MM.1S (cell line): ENCODE measurements at regions not wholly inside any gene's neighbourhood (a gene's known extent, or its start where the extent isn't known, plus 50 kb on each side); places are given as distances from the start of the nearest gene placed in this dataset.

Source experiments
- EZH2 ChIP-seq: fragments of 300-600 bp; sonication (generic); optimal IDR thresholded peaks from 2 replicates; pipeline ENCODE3; 2017; ENCODE audit warnings: low read depth, mild to moderate bottlenecking, antibody characterized with exemption, low read length, mixed read lengths
- EZH2phosphoT487 ChIP-seq: fragments of 300-600 bp; sonication (generic); IDR thresholded peaks from 2 replicates; pipeline ENCODE4 v1.6.1; 2018; ENCODE audit warnings: antibody characterized with exemption, low read length
- TF ChIP-seq, protein P1 (sequence below): fragments of 300-600 bp; sonication (generic); IDR thresholded peaks from 2 replicates; pipeline ENCODE4 v1.5.1; 2016; ENCODE audit warnings: antibody characterized with exemption, low read length, mixed read lengths

DNA sequence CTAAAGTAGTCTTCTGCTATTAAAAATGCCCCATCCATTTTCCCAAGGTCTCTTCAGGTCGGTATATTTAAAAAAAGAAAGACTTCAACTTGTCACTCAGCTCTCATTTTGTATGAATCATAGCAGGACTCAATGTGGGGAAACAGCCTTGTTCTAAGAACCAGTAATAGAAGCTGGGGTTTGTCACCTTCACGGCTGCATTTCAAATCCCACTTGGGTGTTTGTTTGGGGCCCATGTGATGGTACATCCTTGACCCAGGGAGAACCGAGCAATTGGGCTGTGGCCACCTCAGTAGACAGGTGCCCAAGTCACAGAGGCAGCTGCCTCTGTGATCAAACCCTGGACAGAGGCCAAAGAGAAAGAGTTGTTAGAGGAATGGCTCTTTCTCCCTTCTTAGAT lies 70.3 kb upstream of the ARL8B start:
- TF ChIP-seq, protein P1, sequence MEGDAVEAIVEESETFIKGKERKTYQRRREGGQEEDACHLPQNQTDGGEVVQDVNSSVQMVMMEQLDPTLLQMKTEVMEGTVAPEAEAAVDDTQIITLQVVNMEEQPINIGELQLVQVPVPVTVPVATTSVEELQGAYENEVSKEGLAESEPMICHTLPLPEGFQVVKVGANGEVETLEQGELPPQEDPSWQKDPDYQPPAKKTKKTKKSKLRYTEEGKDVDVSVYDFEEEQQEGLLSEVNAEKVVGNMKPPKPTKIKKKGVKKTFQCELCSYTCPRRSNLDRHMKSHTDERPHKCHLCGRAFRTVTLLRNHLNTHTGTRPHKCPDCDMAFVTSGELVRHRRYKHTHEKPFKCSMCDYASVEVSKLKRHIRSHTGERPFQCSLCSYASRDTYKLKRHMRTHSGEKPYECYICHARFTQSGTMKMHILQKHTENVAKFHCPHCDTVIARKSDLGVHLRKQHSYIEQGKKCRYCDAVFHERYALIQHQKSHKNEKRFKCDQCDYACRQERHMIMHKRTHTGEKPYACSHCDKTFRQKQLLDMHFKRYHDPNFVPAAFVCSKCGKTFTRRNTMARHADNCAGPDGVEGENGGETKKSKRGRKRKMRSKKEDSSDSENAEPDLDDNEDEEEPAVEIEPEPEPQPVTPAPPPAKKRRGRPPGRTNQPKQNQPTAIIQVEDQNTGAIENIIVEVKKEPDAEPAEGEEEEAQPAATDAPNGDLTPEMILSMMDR: no peak
- TF ChIP-seq EZH2: no peak
- TF ChIP-seq EZH2phosphoT487: no peak
